Stimulated activated CD8-positive, alpha-beta memory T cell treated with anti-CD3 and anti-CD28 coated beads, Interleukin-7, amount 100 ng/mL, for 24 hours (primary cell): ENCODE measurements at regions not wholly inside any gene's neighbourhood (a gene's known extent, or its start where the extent isn't known, plus 50 kb on each side); places are given as distances from the start of the nearest gene placed in this dataset.
"Not testable (repeated sequence)": the region's sequence is repeated elsewhere in the genome, so short reads cannot be mapped to it uniquely, and the experiment has no call there.

Source experiments
- DNase-seq: peaks from one replicate; pipeline ENCODE4 v3.0.0-alpha.2; 2020; ENCODE audit warnings: low read depth

- no peak for DNase-seq
Observed at GRCh38 chr10:3374914-3375313, 202.3 kb upstream of the PITRM1 start.

DNA sequence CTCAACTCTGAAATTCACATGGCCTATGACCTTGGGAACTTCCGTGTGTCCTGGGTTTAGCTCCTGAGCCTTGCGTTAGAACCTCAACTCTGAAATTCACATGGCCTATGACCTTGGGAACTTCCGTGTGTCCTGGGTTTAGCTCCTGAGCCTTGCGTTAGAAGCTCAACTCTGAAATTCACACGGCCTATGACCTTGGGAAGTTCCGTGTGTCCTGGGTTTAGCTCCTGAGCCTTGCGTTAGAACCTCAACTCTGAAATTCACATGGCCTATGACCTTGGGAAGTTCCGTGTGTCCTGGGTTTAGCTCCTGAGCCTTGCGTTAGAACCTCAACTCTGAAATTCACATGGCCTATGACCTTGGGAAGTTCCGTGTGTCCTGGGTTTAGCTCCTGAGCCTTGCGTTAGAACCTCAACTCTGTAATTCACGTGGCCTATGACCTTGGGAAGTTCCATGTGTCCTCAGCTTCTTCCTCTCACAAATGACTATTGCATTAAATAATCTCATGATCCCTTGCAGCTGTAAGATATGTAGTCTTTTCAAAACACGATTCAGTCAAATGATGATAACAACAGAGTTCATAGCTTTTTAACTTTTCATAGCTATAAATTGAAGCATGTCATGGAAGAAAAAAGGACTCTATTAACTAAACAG lies 200.9 kb upstream of the PITRM1 start:
- not testable (repeated sequence) for DNase-seq

- no peak for DNase-seq
Observed at GRCh38 chr10:3372281-3372680, 199.7 kb upstream of the PITRM1 start.

DNA sequence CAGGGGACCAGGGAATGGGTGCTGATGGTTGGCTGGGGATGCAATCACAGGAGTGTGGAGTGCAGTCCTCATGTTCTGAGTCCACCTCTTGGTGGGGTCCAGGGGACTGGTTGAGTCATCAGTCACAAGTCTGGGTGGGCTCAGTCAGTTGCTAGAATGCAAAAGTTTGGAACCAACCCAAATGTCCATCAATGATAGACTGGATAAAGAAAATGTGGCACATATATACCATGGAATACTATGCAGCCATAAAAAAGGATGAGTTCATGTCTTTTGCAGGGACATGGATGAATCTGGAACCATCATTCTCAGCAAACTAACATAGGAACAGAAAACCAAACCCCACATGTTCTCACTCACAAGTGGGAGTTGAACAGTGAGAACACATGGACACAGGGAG lies 199.0 kb upstream of the PITRM1 start:
- DNase-seq = not testable (repeated sequence)

GRCh38 chr10:3366735-3367405 lies 194.3 kb upstream of the PITRM1 start:
- no peak for DNase-seq

DNA sequence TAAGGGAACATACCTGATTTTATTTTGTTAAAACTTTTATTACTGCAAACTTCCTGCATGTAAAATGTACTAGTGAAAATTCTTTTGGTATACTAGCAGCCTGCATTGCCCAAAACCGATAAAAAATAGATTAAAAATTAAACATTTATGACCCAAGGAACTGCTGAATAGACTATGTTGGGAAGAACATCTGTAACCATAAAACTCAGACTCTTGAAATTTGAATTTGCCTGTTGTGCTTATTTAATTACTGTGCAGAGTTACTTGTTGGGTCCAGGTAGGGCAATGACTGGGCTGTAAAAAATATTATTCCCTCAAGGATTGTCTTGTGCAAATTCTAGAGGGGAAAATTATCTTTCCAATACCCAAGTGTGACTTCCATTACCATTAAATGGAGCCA lies 193.5 kb upstream of the PITRM1 start:
- no peak for DNase-seq

DNA sequence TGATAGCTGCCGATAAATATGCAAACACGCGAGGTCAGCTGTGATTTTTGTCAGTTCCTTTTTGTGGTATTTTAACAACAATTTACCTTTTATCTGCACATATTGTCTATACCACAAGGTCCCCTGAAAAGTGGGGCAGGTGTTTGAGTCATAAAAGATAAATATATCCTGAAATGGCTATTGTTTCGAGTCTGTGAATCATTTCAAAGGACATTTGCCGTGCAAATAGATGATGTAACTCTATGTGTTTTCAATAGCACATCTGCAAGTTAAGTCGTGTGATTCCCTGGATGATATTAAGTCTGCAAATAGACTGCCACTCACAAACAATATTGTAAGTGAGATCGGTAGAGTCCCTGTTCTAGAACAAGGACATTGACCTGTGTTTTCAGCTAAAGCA lies 193.0 kb upstream of the PITRM1 start:
- no peak for DNase-seq

DNA sequence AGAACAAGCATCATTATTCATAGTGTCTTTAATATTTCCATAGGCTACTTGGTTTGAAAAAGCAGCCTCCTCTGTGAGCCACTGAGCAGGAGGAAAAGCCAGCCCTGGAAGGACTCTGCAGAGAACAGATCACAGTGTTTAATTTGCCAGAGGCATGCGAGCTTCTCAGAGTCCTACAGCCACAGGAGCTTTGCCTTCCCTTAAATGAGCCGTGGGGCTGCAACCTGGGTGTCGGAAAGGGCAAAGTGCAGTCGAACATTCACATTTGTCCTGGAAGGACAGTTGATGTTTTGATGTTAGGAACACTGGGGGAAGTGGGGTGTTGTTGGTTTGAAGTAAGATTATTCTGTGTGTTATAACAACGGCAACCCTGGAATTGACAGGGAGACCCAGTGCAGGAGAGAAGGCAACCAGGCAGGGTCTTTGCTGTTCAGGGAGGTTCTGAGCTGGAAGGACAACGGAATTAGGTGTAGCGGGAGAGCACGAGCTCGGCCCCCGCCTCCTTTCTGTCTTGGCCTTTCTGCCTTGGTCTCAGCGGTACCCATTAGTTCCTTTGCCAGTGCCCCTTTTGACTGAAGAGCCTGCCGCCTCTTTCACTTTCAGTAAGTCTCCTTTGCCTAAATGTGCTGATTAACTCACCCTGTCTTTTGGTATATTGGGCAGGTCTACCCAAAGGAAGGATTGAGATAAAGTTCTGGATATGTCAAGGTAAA lies 192.3 kb upstream of the PITRM1 start:
- DNase-seq = no peak

- DNase-seq = no peak
Observed at GRCh38 chr10:3363311-3364045, 190.9 kb upstream of the PITRM1 start.

DNA sequence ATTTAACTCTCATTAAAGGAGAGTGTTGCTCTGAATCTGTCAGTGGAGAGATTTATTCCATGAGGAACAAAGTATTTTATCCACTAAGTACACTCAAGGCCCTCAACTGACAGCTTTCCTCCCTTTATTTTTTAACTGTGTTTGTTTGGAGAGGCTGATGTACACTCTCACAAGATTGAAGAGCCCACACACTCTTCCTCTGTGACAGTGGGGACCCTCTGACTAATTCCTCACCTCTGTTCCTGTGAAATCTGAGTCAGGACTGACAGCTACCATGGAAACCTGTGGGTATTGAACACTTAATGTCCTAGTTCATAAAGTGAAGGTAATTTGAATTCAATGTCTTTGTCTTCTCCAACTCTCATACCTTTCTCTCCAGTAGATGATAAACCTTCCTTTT lies 189.8 kb upstream of the PITRM1 start:
- no peak for DNase-seq

DNA sequence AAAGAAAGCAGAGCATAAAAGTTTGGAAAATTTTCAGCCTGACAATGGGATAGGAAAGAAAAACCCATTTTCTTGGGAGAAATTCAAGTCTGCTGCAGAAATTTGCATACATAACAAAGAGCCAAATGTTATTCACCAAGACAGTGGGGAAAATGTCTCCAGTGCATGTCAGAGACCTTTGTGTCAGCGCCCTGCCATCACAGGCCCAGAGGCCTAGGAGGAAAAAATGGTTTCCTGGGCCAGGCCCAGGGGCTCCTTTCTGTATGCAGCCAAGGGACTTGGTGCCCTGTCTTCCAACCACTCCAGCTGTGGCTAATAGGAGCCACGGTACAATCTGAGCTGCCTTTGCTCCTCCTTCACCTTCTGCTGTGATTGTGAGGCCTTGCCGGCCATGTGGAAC lies 189.1 kb upstream of the PITRM1 start:
- DNase-seq = no peak

DNA sequence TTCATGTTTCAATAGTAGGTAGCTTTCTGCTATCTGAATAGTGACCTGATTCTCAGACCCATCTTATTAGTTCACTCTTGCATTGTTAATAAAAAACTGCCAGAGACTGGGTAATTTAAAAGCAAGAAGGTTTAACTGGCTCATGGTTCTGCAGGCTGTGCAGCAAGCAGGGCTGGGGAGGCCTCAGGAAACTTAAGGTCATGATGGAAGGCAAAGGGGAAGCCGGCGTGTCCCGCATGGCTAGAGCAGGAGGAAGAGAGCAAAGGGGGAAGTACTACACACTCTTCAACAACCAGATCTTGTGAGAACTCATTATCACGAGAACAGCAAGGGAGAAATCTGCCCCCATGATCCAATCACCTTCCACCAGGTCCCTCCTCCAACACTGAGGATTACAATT lies 185.2 kb upstream of the PITRM1 start:
- no peak for DNase-seq

DNA sequence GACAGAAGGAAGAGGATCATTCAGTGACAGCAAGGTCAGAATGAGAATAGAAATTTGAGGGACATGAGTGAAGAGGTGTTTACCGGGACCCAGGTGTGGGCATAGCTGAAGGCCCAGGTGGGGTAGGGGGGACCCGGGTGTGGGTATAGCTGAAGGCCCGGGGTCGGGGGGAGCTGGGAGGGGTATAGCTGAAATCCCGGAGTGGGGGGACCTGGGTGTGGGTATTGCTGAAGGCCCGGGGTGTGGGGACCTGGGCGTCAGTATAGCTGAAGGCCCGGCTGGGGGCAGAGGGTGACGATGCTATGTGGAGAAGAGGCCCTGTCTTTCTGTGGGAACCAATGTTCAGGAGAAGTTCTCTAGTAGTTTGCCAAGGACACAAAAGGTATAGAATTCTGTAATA lies 183.0 kb upstream of the PITRM1 start:
- no peak for DNase-seq

DNA sequence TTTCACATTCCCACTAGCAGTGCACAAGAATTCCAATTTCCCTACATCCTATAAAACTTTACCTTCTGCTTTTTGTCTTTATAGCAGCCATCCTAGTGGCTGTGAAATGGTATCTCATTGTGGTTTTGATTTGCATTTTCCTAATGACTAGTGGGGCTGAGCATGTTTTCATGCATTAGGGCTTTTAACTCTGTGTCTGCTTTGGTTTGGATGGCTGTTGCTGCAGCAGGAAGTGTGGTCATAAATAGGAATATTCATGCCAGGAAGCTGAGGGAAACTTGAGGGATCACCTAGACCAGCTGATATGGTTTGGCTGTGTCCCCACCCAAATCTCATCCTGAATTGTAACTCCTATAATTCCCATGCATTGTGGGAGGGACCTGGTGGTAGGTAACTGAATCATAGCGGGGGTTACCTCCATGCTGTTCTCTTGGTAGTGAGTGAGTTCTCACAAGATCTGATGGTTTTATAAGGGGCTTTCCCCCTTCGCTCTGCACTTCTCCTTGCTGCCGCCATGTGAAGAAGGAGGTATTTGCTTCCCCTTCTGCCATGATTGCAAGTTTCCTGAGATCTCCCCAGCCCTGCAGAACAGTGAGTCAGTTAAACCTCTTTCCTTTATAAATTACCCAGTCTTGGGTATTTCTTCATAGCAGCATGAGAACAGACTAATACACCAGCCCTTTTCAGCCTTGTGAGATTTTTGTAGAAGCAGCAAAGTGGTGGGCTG lies 181.8 kb upstream of the PITRM1 start:
- DNase-seq = no peak

DNA sequence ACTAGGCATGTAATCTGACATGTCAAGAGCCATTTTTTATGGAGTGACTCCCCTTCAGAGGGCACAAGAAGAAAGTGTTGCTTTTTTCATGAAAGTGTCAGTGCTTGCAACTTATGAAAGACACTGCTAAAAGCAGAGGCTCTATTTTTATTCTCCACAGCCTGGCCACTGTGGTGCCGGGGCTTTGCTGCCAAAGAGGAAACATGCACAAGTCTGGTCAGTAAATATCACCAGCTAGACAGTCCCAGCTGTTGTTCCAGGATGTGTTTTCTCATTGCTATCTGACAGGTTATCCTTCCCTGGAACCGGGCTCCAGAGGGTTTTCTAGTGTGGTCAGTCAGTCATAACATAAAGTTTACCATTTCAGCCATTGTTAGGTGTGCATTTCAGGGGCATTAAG lies 180.7 kb upstream of the PITRM1 start:
- DNase-seq = no peak

- no peak for DNase-seq
Observed at GRCh38 chr10:3350617-3351258, 178.2 kb upstream of the PITRM1 start.

DNA sequence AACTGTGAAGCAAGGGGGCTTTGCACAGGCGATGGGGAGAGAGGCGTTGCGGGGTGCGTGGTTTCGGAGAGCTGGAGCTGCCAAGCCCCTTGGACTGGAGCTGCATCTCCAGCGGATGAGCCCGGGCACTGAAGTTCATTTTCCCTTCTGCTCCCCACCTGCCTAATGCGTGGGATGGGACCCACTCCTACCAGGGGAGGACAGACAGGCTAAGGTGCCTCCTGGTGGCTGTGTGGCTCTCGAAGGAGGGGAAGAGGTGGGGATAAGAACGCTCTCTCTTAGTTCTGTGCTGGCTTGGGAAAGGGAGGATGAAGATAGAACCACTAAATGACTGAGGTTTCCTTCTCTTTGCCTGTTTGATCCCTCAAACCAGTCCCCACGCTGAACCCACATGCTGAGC lies 177.6 kb upstream of the PITRM1 start:
- no peak for DNase-seq

- no peak for DNase-seq
Observed at GRCh38 chr10:3348564-3348963, 176.0 kb upstream of the PITRM1 start.

- DNase-seq = no peak
Observed at GRCh38 chr10:3347413-3348182, 175.0 kb upstream of the PITRM1 start.

- DNase-seq = no peak
Observed at GRCh38 chr10:3346851-3347250, 174.3 kb upstream of the PITRM1 start.

DNA sequence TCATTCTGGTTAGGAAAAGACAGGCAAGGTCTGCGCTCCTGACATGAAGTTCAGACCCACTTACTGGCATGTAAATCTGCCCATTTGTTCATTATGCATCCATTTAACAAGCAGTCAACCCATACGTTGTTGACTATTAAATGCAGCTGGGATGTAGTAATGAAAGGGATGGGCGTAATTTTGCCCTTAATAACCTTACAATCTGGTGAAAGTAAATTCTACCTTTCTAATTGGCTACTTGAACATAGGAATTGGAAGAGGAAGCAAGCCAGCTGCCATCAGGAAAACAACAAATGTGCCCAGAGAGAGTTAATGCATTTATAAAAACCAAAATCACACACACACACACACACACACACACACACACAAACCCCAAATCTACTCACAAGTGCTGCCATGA lies 170.2 kb upstream of the PITRM1 start:
- no peak for DNase-seq
